ENCODE measurements at regions not wholly inside any gene's neighbourhood (a gene's known extent, or its start where the extent isn't known, plus 50 kb on each side); places are given as distances from the start of the nearest gene placed in this dataset.

DNA sequence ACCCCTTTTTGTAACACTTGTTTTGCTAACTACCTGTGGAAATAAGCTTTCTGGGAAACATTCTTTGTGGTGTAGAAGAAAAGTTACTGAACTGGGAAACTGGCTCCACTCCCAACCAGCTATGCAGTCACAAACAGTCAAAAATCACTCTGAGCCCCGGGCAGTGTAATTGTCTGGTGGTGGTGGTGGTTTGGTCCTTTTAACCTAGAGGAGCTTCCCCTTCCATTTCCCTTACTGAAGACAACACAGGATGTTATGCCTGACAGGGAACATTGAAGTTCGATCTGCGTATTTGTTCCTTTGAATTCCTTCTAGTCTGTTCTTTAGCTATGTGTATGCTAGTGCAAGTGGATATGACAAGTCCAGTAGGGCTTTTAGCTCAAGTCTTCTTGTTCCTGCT, 56.8 kb upstream of the TBCA start:
- no peak for TF ChIP-seq POLR2AphosphoS5 (IDR thresholded peaks at IDR 0.05)
- TF ChIP-seq, protein P1, sequence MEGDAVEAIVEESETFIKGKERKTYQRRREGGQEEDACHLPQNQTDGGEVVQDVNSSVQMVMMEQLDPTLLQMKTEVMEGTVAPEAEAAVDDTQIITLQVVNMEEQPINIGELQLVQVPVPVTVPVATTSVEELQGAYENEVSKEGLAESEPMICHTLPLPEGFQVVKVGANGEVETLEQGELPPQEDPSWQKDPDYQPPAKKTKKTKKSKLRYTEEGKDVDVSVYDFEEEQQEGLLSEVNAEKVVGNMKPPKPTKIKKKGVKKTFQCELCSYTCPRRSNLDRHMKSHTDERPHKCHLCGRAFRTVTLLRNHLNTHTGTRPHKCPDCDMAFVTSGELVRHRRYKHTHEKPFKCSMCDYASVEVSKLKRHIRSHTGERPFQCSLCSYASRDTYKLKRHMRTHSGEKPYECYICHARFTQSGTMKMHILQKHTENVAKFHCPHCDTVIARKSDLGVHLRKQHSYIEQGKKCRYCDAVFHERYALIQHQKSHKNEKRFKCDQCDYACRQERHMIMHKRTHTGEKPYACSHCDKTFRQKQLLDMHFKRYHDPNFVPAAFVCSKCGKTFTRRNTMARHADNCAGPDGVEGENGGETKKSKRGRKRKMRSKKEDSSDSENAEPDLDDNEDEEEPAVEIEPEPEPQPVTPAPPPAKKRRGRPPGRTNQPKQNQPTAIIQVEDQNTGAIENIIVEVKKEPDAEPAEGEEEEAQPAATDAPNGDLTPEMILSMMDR (IDR thresholded peaks at IDR 0.05), result no peak
